SJCRH30 (cell line): ENCODE measurements at regions not wholly inside any gene's neighbourhood (a gene's known extent, or its start where the extent isn't known, plus 50 kb on each side); places are given as distances from the start of the nearest gene placed in this dataset.
"Not testable (repeated sequence)": the region's sequence is repeated elsewhere in the genome, so short reads cannot be mapped to it uniquely, and the experiment has no call there.

ENCODE experiments used
- DNase-seq, 2 experiments: peaks; one replicate each; pipeline ENCODE4 v3.0.0-alpha.2; 2015 to 2020
- H3K27ac ChIP-seq: fragments of 250-450 bp; sonication (Bioruptor Pico); 2 replicates; pipeline ENCODE4 v1.5.1; 2020; ENCODE audit warnings: mild to moderate bottlenecking, moderate library complexity
- H3K27me3 ChIP-seq: fragments of 250-450 bp; sonication (Bioruptor Pico); 2 replicates; pipeline ENCODE4 v1.5.1; 2020; ENCODE audit warnings: mild to moderate bottlenecking, moderate library complexity
- H3K36me3 ChIP-seq: fragments of 250-450 bp; sonication (Bioruptor Pico); 2 replicates; pipeline ENCODE4 v1.5.1; 2020; ENCODE audit warnings: mild to moderate bottlenecking, moderate library complexity
- H3K4me1 ChIP-seq: fragments of 250-450 bp; sonication (Bioruptor Pico); 2 replicates; pipeline ENCODE4 v1.5.1; 2020; ENCODE audit warnings: mild to moderate bottlenecking, moderate library complexity
- H3K4me3 ChIP-seq: fragments of 250-450 bp; sonication (Bioruptor Pico); 2 replicates; pipeline ENCODE4 v1.5.1; 2020; ENCODE audit warnings: mild to moderate bottlenecking, moderate library complexity
- H3K9me3 ChIP-seq: fragments of 250-450 bp; sonication (Bioruptor Pico); replicated peaks from 2 replicates; pipeline ENCODE4 v1.5.1; 2020; ENCODE audit warnings: mild to moderate bottlenecking, moderate library complexity

DNA sequence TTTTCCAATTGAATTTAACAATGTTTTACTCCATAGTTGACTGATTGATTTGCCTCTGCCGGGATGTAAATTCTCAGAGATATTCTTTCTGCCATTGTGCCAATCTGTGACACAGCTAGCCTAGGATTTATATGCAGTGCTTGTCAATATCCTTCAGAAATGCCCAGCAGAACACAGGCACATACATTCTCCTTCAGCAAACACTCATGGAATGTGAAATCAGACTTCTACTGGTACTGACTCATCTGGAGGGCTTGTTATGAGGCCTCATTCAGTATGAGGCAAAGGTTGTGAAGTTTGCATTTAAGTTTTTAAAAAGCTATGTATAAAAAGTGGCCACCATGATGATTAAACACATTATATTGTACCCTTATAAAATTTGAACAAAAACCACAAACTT lies 158.4 kb downstream of the POTEC start:
- H3K27ac ChIP-seq, H3K27me3 ChIP-seq, H3K4me1 ChIP-seq, H3K4me3 ChIP-seq, H3K9me3 ChIP-seq, DNase-seq, H3K36me3 ChIP-seq: not testable (repeated sequence)

DNA sequence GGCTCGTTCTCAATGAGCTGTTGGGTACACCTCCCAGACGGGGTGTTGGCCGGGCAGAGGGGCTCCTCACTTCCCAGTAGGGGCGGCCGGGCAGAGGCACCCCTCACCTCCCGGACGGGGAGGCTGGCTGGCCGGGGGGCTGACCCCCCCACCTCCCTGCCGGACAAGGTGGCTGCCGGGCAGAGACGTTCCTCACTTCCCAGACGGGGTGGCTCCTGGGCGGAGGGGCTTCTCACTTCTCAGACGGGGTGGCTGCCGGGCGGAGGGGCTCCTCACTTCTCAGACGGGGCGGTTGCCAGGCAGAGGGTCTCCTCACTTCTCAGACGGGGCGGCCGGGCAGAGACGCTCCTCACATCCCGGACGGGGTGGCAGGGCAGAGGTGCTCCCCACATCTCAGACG lies 160.7 kb downstream of the POTEC start:
- not testable (repeated sequence) for H3K9me3 ChIP-seq, H3K27ac ChIP-seq, H3K4me3 ChIP-seq, H3K27me3 ChIP-seq, H3K4me1 ChIP-seq, H3K36me3 ChIP-seq, DNase-seq

DNA sequence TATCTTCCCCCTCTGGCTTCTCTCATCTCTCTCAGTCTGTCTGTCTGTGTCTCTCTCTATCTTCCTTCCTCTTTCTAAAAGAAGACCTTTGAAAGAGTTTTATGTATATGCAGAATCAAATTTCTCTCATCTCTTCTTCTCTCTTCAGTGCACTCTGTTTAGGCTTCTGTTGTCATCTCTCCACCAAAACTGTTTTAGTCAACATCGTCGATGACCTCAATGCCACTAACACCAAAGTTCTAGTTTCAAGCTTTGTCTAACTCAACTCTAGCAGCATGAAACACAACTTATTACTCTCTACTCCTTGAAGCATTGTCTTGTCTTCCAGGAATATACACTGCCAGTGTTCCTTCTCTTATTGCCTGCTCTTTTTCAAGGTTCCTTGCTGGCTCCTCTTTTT lies 163.9 kb downstream of the POTEC start:
- DNase-seq, H3K36me3 ChIP-seq, H3K4me3 ChIP-seq, H3K27ac ChIP-seq, H3K27me3 ChIP-seq, H3K9me3 ChIP-seq, H3K4me1 ChIP-seq: not testable (repeated sequence)

GRCh38 chr18:14378376-14378775 lies 165.0 kb downstream of the POTEC start:
- DNase-seq, H3K36me3 ChIP-seq, H3K27ac ChIP-seq, H3K27me3 ChIP-seq, H3K4me3 ChIP-seq, H3K9me3 ChIP-seq, H3K4me1 ChIP-seq: not testable (repeated sequence)

GRCh38 chr18:14361346-14361745 lies 182.1 kb downstream of the POTEC start:
- H3K36me3 ChIP-seq, H3K4me1 ChIP-seq, H3K27me3 ChIP-seq, H3K4me3 ChIP-seq, H3K9me3 ChIP-seq, H3K27ac ChIP-seq, DNase-seq: not testable (repeated sequence)

DNA sequence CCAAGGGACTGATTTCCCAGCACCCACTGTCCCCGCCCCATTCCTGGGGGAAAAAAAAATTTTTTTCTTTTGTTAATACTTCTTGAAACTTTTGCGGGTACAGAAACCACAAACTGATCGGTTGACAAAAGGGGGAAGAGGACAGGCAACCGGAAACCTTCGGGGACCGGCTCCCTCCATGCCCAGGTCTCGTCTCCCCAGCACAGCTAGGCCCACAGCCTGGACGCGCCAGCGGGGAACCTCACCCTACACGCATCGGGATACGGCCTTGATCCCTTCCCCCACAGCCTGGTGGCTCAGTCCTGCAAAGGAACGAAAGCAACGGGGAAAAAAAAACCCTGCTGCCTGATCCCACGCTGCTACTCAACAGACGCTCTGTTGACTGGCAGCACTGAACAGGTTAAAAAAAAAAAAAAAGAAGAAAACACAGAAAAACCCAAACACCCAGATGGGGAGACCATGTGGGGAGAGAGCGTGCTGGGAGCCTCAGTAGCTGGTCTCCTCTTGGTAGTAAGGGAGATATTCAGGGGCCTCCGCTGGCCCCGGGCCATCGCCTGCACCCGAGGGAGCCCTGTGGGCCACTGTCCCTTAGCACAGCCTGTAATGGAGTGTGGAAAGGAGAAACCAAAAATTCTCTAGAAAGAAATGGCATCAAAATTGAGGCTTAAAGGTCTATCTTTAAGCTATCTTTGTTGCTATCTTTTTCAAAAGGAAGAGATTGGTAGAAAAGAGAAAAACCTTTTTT lies 185.7 kb downstream of the POTEC start:
- H3K36me3 ChIP-seq, H3K4me3 ChIP-seq, H3K27me3 ChIP-seq, DNase-seq, H3K9me3 ChIP-seq, H3K27ac ChIP-seq, H3K4me1 ChIP-seq: not testable (repeated sequence)

- not testable (repeated sequence) for H3K27me3 ChIP-seq, DNase-seq, H3K27ac ChIP-seq
Measured at GRCh38 chr18:14342170-14342569, 201.2 kb downstream of the POTEC start.

DNA sequence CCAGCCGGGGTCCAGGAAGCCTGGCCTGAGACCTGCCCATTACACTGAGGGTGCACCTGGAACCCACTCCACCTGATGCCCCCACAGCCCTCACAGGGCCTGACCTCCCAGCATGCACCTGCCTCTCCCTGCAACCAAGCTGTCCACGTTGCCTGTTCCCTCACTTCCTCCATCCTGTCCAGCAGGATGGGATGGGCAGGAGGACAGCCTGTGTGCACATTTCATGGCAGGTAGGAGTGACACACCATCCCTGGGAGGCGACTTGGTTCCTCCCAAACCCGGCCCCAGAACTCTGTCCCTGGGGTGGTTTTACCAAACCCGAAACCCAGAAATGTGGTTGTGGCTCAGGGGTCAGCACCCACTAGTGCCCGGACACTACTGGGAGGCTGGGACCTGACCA lies 203.8 kb upstream of the ZNF519 start:
- H3K36me3 ChIP-seq, H3K4me1 ChIP-seq, H3K9me3 ChIP-seq, H3K27me3 ChIP-seq, H3K27ac ChIP-seq, DNase-seq, H3K4me3 ChIP-seq: not testable (repeated sequence)

More at GRCh38 chr18:14342170-14342569, 201.2 kb downstream of the POTEC start:
- H3K36me3 ChIP-seq, H3K9me3 ChIP-seq, H3K4me3 ChIP-seq, H3K4me1 ChIP-seq: not testable (repeated sequence)

DNA sequence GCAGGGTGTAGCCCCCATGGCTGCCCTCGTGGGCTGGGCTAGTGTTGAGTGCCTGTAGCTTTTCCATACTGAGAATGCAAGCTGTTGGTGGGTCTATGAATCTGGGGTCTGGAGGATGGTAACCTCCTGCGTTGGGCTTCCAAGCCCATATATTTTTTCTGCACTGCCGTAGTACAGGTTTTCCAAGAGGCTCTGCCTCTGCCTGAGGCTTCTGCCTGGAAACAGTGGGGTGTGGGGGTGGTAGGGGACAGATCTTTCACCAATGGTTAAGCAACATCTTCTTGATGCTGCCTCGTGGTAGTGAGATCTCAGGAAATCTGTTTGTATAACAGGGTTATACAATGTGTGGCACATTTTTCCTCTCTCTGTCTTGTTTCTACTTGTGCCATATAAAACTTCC lies 189.0 kb upstream of the ZNF519 start:
- DNase-seq, H3K27ac ChIP-seq, H3K9me3 ChIP-seq, H3K4me1 ChIP-seq, H3K4me3 ChIP-seq, H3K27me3 ChIP-seq, H3K36me3 ChIP-seq: not testable (repeated sequence)

DNA sequence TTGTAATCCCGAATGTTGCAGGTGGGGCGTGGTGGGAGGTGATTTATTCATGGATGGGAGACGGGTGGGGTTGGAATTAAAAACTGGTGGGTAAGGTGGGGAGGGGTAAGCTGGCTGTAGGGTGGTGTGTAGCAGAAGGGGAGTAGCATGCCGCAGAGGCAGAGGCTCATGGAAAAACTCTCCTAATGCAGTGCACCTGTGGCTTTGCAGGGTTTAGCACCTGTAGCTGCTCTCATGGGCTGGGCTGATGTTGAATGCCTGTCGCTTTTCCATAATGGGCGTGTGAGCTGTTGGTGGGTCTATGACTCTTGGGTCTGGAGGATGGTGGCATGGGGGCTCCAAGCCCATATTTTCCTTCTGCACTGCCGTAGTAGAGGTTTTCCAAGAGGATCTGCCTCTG lies 169.0 kb upstream of the ZNF519 start:
- H3K4me1 ChIP-seq, H3K4me3 ChIP-seq, H3K36me3 ChIP-seq, H3K27me3 ChIP-seq, DNase-seq, H3K9me3 ChIP-seq, H3K27ac ChIP-seq: not testable (repeated sequence)

DNA sequence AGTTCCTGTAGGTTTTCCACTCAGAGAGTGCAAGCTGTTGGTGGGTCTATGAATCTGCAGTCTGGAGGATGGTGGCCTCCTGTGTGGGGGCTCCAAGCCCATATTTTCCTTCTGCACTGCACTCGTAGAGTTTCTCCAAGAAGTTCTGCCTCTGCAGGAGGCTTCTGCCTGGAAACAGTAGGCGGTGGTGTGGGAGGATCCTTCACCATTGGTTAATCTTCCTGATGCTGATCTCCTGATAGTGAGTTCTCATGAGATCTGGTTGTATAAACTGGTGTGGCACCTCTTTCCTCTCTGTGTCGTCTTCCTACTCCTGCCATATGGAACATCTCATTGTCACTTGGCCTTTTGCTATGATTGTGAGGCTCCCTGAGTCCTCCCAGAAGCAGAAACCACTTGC lies 162.8 kb upstream of the ZNF519 start:
- not testable (repeated sequence) for H3K36me3 ChIP-seq, H3K27ac ChIP-seq, H3K9me3 ChIP-seq, H3K27me3 ChIP-seq, H3K4me1 ChIP-seq, DNase-seq, H3K4me3 ChIP-seq

GRCh38 chr18:14285053-14285452 lies 152.8 kb upstream of the ZNF519 start:
- no peak for DNase-seq
- Histone ChIP-seq H3K27me3 (no peaks in the 10 kb centered on the region), H3K4me1 (no peaks in the 10 kb centered on the region), H3K36me3 (no peaks in the 10 kb centered on the region), H3K27ac (no peak overlapping the region), H3K4me3 (no peak overlapping the region), H3K9me3 (no peaks in the 10 kb centered on the region)

GRCh38 chr18:14275391-14275790 lies 143.2 kb upstream of the ZNF519 start:
- H3K27ac ChIP-seq, H3K4me3 ChIP-seq, H3K4me1 ChIP-seq, H3K36me3 ChIP-seq, H3K27me3 ChIP-seq, DNase-seq, H3K9me3 ChIP-seq: not testable (repeated sequence)

DNA sequence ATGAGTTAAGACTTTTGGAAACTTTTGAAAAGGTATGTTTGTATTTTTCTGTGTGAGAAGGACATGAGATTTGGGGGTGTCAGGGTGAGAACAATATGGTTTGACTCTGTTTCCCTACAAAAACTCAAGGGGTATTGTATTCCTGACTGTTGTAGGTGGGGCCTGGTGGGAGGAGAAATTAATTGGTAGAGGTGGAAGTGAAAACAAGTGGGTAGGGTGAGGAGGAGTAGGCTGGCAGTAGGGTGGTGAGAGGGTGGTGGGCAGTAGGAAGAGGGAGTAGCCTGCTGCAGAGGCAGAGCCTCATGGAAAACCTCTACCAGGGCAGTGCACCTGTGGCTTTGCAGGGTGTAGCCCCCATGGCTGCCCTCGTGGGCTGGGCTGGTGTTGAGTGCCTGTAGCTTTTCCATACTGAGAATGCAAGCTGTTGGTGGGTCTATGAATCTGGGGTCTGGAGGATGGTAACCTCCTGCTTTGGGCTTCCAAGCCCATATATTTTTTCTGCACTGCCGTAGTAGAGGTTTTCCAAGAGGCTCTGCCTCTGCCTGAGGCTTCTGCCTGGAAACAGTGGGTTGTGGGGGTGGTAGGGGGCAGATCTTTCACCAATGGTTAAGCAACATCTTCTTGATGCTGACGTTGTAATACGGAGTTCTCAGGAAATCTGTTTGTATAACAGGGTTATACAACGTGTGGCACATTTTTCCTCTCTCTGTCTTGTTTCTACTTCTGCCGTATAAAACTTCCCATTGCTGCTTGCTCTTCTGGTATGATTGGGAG lies 133.6 kb upstream of the ZNF519 start:
- not testable (repeated sequence) for H3K4me3 ChIP-seq, DNase-seq, H3K4me1 ChIP-seq, H3K36me3 ChIP-seq, H3K9me3 ChIP-seq, H3K27me3 ChIP-seq, H3K27ac ChIP-seq

GRCh38 chr18:14262786-14263185 lies 130.6 kb upstream of the ZNF519 start:
- not testable (repeated sequence) for H3K4me1 ChIP-seq, H3K4me3 ChIP-seq, DNase-seq, H3K9me3 ChIP-seq, H3K27me3 ChIP-seq, H3K36me3 ChIP-seq, H3K27ac ChIP-seq

DNA sequence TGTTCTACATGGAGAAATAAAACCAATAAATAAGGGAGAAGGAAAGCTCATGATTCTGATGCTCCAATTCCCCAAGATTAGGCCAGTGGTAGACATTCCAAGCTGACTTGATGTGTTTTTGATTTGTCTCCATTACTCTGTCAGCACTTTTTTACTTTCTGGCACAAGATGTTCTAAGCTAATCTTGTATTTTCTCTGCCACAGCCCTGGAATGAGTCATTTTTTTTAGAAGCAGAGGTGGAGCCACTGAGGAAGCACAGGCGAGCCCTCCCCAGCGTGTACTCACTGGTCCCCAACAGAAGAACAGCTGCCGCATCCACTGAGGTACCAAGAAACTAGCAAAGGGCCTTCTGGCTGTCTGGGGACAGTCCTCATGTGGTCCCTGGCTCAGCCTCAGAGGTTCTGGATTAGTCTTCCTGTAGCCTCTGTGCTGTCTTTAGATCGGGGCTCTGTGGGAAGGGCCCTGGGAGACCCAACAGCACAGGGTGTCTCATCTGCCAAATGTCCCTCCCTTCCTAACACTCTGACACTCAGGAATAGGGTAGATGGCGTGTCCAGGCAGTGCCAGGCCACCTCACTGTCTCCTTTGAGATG lies 117.9 kb upstream of the ZNF519 start:
- H3K36me3 ChIP-seq, H3K9me3 ChIP-seq, DNase-seq, H3K4me3 ChIP-seq, H3K27me3 ChIP-seq, H3K4me1 ChIP-seq, H3K27ac ChIP-seq: not testable (repeated sequence)
